Renal cortical epithelial cell (primary cell): ENCODE measurements at regions not wholly inside any gene's neighbourhood (a gene's known extent, or its start where the extent isn't known, plus 50 kb on each side); places are given as distances from the start of the nearest gene placed in this dataset.

ENCODE experiments used
- DNase-seq: peaks from one replicate; pipeline ENCODE4 v3.0.0-alpha.2; 2011; ENCODE audit warnings: low read depth

GRCh38 chr5:167578977-167579692 is 712.3 kb upstream of the WWC1 start:
- no peak for DNase-seq

DNA sequence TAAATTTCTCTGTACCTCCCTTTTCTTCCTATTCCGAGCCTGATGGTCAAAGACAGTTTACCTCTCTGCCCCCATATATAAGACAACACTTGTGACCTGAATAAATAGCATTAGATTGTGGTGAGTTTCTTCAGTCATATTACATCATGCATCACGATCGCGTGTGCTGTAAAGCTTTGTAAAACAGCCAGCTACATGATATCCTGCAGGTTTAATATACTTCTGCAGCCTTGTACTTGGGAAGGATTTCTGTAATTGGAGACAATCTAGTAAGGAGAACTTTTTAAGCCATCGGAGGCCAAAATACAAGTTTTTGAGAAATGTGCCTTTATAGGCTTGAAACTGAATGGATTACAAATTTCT is 711.8 kb upstream of the WWC1 start:
- DNase-seq: no peak

DNA sequence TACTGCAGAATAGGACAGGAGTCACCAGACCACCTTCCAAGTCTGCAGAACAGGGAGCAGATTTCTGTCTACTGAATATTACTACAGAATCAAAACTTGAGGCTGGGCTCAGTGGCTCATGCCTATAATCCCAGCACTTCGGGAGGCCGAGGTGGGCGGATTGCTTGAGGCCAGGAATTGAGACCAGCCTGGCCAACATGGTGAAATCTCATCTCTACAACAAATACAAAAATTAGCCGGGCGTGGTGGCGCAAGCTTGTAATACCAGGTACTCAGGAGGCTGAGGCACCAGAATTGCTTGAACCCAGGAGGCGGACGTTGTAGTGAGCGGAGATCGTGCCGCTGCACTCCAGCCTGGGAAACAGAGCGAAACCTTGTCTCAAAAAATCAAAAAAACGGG is 710.8 kb upstream of the WWC1 start:
- DNase-seq: no peak

GRCh38 chr5:167582283-167582682 is 709.2 kb upstream of the WWC1 start:
- peak; percentile 24 for DNase-seq

DNA sequence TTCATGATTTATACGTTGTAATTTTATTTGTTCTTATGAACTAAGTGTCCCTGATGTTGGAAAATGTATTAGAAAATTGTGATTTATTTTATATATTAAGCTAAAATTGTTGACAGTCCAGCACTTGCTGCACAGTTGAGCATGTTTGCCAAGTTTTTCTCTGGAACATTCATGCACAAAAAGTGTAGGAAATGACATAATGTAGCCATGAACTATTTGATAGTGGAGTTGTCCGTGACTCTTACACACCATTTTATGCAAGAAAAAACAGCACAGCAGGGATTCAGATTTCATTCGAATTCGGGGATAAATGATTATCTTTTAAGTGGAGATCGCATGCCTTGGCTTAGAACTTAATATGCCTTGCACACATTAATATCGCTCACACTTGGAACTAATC is 708.6 kb upstream of the WWC1 start:
- DNase-seq: no peak

- DNase-seq: no peak
Measured at GRCh38 chr5:167585184-167585583, 706.3 kb upstream of the WWC1 start.

DNA sequence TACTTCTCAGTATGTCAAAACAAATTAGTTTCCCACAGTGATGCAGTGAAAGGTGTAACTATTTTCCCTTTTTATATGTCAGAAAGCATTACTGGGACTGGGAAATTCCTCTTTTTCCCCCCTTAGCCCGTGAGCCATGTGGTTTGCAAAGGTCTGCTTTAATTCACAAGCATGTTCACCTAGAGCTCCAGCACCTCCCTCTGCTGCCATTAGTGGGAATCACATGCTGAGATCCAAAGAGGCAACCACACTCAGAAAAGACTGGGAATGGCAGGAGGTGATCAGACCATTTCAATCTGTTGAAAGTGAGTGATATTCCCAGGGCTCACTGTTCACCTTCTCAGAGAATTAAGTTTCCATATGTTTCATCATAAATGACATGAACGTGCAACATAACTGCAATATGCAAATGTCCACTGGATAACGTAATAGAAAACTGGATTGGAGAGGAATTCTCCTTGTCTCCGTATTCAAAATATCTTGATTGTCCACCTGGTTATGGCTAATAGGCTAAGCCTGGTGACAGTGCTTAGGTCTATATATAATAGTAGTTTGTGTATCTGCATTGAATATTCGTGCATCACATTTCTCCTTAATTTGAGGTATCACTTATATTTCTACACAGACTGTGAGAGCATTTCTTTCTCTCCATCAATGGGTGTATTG is 703.5 kb upstream of the WWC1 start:
- peak; percentile 42 for DNase-seq

GRCh38 chr5:167592114-167592513 is 699.3 kb upstream of the WWC1 start:
- DNase-seq: peak; percentile 6

- no peak for DNase-seq
Measured at GRCh38 chr5:167593329-167594060, 698.0 kb upstream of the WWC1 start.

- no peak for DNase-seq
Measured at GRCh38 chr5:167594061-167594435, 697.4 kb upstream of the WWC1 start.

DNA sequence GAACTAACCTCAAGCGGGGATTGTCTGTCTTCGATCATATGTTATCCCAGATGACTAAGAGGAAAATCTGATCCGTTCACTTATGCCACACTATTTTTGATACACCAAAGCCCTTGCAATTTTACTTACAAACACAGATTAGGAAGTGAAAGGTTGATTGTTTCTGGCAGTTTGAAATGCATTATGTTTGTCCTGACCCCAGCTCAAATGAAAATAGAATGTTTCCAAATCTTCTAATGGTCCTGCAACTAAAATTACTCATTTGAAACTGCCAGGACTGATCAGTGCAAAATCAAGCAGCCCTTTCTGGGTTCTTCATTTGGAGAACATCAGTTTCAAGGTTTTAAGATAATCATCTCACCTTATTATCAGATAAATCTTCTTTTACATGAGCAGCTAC is 696.7 kb upstream of the WWC1 start:
- DNase-seq: no peak

- DNase-seq: no peak
Measured at GRCh38 chr5:167595196-167595595, 696.2 kb upstream of the WWC1 start.

DNA sequence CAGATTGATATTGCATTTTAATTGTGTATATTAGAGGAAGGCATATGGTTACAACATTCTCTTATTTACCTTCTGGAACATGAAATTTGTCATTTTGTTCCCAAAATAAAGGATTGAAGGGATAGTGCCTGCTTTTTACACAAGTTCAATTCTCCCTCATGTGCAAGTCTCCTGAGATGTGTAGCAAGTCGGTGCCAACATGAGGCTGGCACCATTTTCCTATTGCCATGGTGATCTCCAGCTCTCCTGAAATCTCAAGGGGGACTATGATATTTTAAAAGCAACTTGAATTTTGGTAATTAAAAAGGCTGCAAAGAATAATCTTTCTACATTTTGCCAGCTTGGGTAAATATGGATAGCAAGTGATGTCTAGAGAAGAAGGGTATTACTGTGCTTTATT is 693.3 kb upstream of the WWC1 start:
- DNase-seq: no peak

DNA sequence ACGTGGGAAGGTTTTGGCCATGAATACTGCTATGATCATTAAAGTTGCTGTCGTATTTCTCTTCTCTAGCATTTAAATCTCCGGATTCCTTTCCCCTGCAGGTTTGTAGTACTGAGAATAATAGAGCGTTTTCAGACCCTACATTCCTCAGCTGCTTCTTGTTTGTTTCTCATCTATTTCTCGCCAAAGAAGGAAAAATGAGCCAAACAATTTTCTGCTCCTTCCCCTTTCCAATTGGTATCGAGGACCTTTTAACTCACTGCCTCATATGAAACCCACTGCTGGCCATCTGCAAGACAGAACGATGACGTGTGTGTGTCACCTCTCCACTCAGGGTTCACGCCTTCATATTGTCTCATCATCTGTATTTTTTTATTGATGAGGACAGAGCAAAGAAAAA is 689.4 kb upstream of the WWC1 start:
- no peak for DNase-seq

- no peak for DNase-seq
Measured at GRCh38 chr5:167603135-167603534, 688.3 kb upstream of the WWC1 start.

GRCh38 chr5:167608390-167609272 is 682.8 kb upstream of the WWC1 start:
- no peak for DNase-seq

GRCh38 chr5:167614294-167615021 is 677.0 kb upstream of the WWC1 start:
- no peak for DNase-seq

GRCh38 chr5:167616043-167616890 is 675.2 kb upstream of the WWC1 start:
- no peak for DNase-seq

DNA sequence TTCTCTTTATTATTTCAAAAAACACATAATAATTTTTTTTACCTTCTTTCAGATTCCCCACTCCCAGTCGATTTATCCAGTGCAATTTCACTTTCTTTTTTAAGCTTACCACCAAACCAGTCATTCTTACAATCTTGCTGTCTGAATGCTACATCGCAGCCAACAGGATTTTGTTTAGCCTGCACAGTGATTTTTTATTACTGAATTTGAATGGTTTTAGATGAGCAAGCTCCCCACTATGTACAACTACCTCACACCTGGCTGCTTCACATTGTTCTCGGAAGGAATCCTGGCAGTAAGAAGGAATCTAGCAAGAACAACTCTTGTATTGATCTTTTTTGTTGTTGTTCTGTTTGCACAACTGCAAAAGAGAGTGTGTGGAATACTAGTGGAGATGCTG is 668.1 kb upstream of the WWC1 start:
- DNase-seq: peak; percentile 28

DNA sequence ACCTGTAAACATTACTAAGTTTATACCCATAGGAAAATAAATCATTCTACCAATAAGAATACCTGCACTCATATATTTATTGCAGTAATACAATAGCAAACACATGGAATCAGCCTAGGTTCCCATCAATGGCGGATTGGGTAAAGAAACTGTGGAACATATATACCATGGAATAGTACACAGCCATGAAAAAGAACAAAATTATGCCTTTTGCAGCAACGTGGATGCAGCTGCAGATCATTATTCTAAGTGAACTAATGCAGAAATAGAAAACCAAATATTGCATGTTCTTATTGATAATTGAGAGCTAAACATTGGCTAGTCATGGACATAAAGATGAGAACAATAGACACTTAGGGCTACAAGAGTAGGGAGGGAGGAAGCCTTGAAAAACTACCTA is 667.4 kb upstream of the WWC1 start:
- no peak for DNase-seq
